GM21423 (cell line): ENCODE measurements at regions not wholly inside any gene's neighbourhood (a gene's known extent, or its start where the extent isn't known, plus 50 kb on each side); places are given as distances from the start of the nearest gene placed in this dataset.

ENCODE experiments used
- ATAC-seq: cut with Tn5 transposase; IDR thresholded peaks from one replicate; pipeline ENCODE4 v1.9.1; 2021; ENCODE audit warnings: mild to moderate bottlenecking, moderate library complexity; ENCODE audit not compliant: unreplicated experiment

DNA sequence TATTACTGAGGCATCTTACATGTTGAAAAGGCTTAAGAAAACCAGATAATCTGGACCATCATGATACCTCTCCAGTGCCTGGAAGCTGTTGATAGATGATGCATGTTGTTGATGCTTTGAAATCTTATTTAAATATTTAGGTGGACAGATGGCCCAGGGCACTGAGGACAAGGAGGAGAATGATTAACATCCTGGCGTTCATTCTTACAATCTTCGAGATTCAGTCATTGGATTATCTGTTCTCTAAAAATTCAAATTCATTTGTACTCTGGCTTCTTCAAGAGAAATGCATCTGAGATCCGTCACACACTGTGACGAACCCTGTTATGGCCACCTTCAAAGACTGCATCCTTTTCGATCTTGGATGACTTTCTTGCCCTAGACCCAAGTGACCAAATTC, 121.3 kb upstream of the IGF1 start:
- no peak for ATAC-seq

DNA sequence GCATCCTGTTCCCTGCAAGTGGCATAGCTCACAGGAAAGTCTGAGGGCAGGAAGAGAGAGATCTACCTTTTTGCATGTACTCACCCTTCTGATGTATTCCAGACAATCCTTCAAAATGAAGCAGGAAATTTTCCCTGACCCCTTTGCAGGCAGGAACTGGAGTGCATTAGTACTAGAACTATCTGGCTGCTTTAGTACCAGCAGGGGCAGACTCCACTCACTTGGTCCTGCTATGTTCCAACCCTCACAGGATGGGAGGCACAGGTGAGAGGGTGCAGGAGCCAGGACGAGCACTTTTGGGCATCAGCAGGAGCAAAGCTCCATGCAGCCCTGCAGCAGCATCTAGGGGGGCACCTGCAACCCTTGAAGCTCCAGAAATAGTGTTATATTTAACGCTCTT, 116.3 kb upstream of the IGF1 start:
- ATAC-seq: no peak

DNA sequence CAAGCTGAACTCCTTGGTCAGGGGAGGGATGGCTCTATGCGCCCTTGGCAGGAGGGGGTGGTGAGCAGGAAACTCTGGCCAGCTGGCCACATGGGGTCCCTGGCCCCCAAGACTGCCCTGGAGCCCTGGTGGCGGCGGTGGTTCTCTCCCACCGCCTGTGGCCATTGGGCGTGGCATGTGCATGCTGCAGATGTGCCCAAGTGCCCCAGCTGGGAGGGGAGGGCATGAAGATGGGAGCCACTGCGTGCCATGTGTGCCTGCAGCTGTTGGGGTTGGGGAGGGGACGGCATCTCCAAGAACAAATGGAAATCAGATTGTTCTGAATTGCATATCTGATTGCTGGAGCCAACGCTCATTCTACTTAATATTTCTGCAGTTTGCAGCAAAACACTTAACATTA, 115.7 kb upstream of the IGF1 start:
- no peak for ATAC-seq

DNA sequence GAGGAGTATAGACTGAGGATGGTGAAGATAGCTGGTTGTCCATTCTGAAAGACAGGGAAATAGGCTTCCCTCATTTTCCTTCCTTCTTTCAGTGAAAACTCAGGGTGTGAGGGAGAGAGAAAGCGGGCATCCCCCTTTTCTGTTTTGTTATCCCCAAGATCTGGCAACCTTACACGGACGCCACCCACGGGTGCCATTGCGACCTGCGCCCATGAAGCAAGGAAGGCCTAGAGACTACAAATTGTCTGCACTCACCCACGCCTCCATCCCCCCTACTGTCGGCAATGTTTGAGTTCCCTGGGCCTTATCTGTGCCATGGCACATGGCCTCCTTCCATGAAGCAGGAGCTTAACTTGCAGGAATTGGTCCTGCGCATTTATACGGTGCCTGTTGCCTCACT, 115.0 kb upstream of the IGF1 start:
- ATAC-seq: no peak

- ATAC-seq: no peak
Observed at GRCh38 chr12:102593134-102593533, 112.8 kb upstream of the IGF1 start.

GRCh38 chr12:102592134-102592533, 111.8 kb upstream of the IGF1 start:
- ATAC-seq: no peak

DNA sequence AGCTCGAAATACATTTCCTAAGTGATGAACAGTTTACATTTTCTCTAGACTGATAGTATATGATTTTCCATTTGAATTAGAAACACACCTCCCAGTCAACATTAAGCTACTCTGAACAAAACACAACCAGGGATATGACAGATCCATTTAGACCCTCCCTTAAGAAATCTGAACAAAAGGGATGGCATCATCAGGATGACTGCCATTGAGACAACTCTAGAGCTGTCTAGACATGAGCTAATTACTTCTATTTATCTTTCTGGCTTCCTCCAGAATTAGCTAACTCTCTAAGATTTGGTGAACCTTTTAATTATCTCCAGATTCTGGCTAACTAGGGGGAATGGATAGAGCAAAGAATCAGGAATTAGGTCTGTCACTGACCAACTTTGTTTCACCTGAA, 92.9 kb upstream of the IGF1 start:
- ATAC-seq: no peak

- no peak for ATAC-seq
Observed at GRCh38 chr12:102571889-102572288, 91.5 kb upstream of the IGF1 start.

DNA sequence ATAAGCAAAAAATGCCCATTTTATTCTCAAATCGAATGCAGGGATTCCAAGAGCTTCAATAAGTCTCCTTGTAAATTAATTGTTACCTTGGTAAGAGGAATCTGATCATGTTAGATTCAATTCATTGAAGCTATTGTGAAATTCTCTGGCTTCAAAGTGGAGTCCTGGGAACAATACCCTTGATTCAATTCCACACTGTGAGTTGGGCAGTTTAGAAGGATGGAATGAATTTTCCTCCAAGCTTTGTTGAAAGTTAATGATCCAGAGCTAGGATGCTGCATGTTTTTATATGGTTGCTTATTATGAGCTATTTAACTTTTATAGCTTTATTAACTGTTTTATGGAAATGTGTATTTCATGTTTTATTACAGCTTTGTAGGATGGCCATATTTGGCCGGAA, 89.9 kb upstream of the IGF1 start:
- no peak for ATAC-seq

DNA sequence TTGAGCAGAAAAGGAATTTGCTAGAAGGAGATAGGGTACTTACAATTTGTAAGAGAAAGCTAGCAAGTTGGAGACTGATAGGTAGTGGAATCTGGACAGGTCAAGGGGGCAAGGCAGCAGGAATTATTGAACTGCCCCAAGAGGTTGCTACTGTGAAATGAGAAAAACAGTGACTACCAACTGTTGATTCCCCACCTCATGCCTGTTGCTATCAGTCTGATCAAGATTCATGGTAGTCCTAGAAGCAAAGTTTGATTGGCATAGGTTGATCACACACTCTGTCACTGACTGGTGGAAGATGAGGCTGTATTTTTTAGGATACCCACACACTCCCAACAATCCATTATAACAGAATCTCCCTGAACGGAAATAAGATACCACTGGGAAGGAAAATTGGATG, 89.4 kb upstream of the IGF1 start:
- ATAC-seq: no peak

DNA sequence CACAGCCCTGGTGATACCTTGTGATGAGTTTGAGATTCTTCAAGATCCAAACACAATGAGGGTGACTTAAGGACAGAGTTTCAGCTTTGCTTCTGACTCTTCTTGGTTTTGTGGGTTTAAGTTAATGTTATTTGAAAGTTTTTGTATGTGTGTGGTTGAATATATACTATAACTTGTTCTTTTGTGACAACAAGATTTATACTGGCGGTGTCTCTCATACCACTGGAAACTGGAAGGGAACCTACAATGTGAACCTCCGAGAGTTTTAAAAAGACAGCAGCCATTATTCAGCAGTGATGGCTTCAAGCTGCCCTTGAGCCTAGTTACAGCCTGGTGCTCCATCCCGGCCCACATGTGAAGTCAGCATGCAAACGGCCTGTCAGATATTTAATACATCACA, 87.9 kb upstream of the IGF1 start:
- no peak for ATAC-seq

DNA sequence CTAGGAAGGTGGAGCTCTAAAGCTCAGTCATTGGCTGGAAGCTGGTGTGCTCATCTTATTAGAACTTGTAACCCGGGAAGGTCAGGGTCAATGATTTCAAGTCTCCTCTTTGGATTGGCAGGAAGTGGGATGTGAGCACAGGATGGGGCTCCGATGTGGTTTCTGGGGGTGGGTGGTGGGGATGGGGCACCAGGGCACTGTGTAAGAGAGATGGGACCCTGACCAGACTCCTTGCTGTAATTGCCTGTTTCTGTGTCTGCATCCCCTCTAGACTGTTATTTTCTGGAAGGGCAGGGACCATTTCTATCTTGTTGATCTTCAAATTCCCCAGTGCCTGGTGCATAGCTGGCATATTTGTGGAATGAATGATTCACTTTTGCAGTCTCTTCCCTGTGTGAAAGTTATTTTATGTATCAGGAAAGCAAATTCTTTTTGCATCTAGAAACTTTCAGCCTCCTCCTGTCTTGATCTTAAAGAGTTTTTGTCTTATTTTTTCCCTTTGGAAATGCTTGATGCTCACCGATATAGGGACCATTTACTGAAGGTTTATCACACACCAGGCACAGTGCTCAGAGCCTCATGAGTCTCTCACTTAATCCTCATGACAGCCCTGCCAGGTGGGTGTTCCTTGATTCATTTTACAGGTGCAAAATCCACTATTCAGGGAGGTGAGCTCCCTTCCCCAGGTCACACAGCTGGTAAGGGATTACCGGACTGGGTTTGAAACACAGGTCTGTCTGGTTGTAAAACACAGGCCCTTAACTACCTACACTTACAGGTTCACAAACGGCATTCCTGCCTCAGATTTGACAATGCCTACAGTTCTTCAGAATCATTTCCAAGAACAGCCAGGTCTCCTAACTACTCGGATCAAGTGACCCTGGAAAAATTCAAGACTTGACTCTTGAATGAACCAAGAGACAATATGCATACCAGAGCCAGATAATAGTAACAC, 86.9 kb upstream of the IGF1 start:
- ATAC-seq: no peak

DNA sequence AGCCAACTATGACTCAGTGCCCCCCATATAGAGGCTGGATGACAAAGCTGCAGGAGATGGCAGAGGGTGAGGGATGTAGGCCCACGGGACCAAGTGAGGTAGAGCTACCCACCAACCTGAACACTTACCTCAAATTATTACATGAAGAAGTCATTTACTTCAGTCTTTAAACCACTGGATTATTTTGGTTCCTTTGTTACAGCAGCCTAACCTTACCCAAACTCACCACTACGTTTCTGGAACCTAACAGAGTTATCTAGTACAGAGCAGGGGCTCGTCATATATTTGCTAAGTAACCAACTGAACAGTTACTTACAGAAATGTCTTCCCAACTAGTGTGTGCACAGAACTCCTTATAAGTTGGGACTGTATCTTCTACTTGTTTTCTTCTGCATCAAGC, 85.2 kb upstream of the IGF1 start:
- no peak for ATAC-seq

DNA sequence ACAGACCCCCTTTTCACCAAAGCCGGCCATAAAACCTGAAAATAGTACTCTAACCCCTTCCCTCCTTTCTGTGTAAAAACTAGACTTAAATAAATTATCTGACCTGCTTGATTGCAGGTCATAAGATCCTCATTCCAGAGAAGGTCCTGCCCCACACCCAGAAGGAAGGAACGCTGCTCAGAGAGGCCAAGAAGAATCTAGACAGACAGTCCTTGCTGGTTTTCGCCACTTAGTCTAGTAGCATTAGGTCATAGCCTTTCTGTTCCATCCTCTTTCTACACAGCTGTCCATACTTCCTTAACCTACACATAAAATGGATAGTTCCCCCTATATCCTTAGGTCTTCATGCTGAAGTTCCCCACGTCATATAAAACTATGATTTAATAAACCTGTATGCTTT, 83.7 kb upstream of the IGF1 start:
- ATAC-seq: no peak

DNA sequence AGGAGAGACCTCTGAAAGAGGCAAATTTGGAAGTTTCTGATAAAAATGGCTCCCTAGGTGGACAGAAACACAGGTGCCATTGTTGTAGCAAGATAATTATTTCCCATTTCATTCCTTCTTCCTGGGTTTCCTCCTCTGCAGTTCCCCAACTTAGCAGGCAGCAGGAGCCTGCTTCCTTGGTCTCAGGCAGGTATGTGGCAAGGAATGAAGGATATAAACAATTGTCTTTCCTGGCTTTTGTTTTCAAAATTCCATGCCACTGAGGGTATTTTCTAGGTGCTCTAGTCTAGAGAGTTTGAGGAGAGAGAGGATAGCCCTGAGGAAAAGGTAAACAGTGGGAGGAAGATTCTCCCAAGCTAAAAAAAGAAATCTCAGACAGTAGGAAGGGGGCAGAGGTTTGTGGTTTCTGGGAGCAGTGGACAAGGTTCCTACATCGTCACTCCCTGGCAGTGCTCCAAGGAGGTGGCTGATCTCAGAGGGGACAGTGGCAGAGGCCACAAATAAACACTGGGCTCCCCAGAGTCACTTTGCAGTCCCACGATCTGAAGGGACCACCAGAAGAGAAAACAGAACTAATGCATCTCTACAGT, 82.6 kb upstream of the IGF1 start:
- ATAC-seq: no peak

DNA sequence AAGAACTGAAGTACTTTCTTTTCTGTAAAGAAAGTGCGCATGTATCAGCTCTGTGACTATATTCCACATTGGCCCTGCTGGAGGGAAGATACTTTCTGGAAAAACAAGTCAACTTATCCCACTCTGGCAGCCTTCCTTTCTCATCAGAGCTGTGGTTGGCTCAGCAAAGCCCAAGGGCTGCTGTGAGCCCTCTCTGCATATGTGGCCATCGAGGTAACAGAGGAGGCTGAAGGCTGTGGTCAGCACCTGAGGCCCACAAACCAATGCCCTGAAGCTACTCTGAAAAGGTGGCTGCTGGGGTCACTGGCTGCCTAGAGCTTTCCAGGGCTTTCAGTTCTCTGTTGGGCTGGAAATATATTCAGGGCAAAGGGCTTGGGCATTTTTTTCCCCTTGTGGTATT, 70.8 kb upstream of the IGF1 start:
- no peak for ATAC-seq

GRCh38 chr12:102549691-102550090, 69.3 kb upstream of the IGF1 start:
- no peak for ATAC-seq

- ATAC-seq: no peak
Observed at GRCh38 chr12:102548543-102548942, 68.2 kb upstream of the IGF1 start.

DNA sequence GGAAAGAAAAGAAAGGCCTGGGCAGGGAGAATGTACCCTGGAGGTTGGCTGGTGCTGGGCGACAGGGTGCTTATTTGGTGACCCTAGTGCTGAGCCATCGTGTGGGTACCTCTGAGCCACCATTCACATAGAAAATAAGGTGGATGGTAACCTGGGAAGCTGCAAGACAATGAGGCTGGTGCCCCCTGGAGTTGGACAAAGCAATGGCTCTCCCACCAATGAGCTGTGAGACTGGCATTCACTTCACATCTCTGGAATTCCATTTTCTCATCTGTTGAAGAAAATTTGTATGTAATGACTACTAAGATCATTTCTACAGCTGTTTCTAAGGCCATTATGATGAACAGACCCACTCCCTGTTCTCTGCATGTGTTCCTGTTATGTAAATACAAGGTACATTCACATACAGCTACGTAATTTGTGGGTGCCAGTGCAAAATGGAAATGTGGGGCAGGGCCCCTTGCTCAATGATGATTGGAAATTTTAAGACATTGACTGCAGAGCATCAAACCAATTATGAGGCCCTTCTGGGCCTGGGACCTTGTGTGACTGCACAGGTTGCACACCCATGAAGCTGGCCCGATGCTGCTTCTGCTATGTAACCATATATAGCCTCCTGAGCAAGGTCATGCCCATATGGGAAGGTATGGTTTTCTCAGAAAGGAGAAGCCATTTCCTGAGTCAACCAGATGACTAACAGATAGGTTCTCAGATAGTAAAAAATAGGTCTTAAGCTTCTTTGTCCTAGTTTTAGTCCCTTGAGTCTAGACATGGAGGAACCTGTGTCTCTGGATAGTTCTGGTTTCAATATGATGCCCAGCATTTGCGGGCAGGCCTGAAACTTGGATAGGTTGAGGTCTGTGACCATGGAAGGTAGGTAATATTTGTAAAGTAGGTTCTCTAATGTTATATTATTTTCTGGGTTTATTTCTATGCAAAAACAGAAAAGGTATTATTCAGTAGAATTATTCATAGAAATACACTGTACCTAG, 63.4 kb upstream of the IGF1 start:
- peak; percentile 61 for ATAC-seq

DNA sequence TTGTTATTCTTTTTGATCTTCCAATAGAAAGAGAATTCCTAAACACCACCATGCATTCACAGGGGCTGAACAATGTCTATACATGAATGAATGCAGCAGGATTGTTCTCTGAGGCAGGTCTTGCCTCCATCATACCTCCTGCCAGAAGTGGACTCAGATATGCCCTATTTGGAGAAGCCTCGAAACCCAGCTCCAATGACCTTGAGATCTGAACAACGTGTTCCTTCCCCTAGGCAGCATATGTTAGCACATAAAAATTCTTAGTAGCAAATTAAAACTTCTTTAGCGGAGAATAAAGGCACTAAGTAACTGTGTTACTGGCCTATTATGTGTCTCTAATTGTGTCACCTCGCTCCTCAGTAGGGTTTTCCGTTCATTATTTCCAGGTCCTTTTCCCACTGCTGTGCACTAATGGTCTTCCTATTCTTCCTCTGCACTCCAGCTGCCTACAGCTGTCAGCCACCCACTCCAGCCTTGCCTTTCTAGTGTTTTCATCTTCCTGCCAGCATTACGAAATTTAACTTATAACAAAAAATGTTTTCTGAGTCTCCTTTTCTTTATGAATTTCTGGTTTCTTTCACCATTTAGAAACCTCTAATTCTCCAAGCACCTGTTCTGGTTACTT, 62.6 kb upstream of the IGF1 start:
- ATAC-seq: no peak

- no peak for ATAC-seq
Observed at GRCh38 chr12:102540815-102541385, 60.5 kb upstream of the IGF1 start.
